Inflammatory macrophage treated with lipopolysaccharide for 4 hours (primary cell): ENCODE measurements at regions not wholly inside any gene's neighbourhood (a gene's known extent, or its start where the extent isn't known, plus 50 kb on each side); places are given as distances from the start of the nearest gene placed in this dataset.
"Not testable (repeated sequence)": the region's sequence is repeated elsewhere in the genome, so short reads cannot be mapped to it uniquely, and the experiment has no call there.

Experiments
- DNase-seq: peaks from one replicate; pipeline ENCODE4 v3.0.0-alpha.2; 2020

DNA sequence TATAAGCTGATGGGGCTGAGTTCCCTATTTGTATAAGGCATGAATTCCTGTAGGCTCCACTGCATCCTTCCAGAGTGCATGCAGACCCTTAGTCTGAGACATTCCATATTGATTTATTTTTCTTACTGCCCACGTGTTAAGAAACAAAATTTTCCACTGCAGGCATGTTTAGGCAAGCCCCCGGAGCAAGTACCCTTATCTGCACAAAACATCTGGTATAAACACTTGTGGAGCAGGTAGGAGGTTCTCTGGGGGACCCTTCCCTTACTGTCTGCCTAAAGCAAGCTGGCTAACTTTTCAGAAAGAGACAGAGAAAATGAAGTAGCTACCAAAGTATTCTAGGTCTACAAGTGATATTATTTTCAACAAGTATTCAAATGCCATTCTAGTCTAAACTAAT, 571.0 kb upstream of the TPTE start:
- DNase-seq: not testable (repeated sequence)

DNA sequence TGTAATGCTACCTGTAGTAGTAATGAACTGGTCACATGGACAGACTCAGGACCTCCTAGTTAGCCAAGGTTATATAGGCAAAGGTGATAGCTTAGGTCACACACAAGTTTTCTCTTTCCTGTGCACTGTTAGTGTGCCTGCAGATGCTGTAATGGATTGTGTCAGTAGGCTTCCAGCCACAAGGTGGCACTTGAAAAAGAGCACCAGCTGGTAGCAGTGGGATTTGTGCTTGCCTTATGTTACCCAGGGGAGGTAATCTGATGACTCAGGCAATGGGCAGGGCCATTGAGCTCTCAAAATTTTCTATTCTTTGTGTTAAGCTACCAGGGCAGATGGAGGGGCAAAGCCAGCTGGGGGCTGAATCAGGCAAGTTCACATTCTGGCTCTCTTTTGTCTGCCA, 562.6 kb upstream of the TPTE start:
- not testable (repeated sequence) for DNase-seq

DNA sequence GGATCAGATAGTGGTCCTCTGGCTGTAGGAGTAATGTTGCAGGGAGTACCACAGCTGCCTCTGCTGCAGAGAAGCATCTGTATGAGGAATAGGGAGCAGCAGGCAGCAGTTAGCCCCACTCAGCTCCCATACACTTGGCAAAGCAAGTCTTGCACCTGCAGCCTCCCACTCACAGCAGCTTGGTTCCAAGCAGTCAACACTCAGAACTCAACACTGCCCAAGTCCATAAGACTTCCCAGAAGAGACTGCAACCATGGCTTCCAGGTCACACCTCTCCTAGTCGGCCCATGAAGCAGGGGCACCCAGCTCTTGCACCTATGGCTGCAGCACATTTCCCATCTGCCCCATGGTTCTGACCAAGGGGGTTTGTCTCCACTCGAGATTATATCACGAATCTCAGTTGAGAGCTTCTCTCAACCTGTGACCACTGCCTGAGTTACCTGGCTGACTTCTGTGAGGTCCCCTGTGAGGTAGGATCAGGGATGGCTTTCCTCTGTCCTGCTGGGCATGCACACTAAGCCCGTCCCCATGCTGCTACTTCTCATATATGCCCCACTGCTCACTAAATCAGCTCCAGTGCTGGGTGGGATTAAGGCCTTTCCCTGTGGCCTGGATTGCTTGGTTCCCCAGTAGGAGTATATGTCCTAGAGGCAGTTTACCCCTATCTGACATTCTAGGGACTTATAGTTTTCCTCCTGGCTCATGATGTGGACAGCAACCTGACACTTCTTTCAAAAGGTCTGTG, 562.0 kb upstream of the TPTE start:
- not testable (repeated sequence) for DNase-seq

DNA sequence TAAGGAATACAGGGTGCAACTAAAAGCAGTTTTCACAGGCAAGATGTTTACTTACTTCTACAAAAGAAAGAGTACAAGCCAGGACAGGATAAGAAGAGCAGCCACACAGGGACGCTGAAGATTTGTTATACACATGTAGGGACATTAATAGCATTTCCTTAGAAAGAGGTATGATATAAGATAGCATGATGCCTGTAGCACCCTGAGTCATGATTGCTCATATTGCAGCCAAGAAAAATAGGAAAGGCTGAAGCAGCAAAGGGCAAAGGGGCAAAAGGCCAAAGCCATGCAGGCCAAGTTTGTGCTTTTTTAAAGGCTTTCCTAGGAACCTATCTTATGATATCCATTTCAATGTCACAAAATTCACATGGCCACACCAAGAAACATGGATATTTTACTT, 552.0 kb upstream of the TPTE start:
- not testable (repeated sequence) for DNase-seq

DNA sequence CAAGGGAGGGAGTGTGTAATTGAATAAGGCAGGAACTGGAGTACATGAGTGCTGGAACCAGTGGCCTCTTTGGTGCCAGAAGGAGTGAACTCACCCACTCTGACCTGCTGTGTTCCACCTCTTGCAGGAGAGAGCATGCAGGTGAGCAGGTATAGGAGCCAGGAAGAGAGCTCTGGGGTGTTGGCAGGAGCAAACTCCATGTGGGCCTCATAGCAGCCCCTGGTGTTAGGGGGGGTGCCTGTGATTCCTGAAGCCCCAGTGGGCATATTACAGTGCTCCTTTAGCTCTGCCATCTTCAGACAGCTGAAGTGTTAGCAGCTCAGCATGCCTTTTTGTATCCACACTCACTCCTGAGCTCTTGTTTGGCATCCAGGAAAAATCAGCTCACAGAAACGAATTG, 549.4 kb upstream of the TPTE start:
- not testable (repeated sequence) for DNase-seq

DNA sequence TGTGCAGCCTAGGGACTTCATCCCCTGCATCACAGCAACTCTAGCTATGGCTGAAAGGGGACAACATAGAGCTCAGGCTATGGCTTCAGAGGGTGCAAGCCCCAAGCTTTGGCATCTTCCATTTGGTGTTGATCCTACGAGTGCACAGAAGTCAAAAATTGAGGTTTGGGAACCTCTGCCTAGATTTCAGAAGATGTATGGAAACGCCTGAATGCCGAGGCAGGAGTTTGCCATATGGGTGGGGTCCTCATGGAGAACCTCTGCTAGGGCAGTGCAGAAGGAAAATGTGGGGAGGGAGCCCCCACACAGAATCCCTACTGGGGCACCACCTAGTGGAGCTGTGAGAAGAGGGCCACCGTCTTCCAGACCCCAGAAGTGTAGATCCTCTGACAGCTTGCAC, 543.0 kb upstream of the TPTE start:
- not testable (repeated sequence) for DNase-seq

DNA sequence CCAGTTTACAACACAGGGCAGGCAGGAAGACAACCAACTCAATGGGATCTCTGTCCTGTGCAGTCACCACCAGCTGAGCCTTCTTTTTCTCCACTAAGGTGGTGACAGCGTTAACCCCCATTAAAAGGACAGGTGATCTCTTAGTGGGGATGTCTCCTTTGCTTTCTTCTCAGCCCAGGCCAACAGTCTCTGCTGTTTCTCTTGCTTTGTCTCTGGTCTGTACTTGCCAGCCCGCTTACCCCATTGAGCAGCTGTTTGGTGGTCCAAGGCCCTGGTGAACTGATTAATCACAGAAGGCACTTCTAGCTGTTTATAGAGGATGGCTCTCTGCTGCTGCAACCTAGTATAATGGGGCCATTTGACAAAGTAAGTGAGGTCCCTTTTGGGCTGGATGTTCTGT, 523.9 kb upstream of the TPTE start:
- DNase-seq: not testable (repeated sequence)

DNA sequence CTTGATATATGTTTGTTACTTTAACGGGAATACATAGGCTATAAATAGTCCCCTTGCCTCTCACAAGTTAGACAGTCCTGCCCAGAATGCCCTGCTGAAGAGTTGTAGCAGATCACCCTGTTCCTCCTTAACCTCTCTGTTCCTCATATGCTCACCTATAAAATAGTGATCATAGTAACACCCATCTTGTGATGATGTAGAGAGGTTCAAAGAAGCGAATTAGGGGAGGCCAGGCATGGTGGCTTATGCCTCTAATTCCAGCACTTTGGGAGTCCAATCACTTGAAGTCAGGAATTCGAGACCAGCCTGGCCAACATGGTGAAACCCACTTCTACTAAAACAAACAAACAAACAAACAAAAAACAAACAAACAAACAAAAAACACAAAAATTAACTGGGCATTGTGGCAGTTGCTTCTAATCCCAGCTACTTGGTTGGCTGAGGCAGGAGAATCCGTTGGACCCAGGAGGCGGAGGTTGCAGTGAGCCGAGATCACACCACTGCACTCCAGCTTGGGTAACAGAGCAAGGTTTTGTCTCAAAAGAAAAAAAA, 518.5 kb upstream of the TPTE start:
- DNase-seq: not testable (repeated sequence)

DNA sequence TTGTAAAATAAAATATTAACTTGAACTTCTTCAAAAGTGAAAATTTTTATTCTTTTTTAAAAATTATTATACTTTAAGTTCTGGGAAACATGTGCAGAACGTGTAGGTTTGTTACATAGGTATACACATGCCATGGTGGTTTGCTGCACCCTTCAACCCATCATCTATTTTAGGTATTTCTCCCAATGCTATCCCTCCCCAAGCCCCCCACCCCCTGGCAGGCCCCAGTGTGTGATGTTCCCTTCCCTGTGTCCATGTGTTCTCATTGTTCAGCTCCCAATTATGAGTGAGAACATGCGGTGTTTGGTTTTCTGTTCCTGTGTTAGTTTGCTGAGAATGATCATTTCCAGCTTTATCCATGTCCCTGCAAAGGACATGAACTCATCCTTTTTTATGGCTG, 515.6 kb upstream of the TPTE start:
- not testable (repeated sequence) for DNase-seq

DNA sequence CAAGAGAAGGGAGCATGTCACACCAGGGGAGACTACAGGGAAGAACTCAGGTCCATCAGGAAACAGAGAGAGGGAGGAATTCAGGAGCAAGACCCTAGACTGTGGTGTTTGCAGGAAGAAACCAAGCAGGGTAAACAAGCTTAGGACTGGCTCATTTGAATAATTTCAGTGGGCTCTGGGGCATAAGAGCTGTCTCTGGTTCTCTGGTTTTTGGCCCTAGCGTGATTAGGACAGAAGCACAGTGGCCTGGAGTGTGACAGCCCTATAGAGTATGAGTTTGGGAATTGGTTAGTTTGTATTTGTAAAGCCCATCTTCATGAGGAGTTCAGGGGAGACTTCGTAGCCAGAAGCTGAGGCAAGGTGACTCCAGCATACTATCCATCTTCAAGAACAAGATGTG, 504.4 kb upstream of the TPTE start:
- not testable (repeated sequence) for DNase-seq

DNA sequence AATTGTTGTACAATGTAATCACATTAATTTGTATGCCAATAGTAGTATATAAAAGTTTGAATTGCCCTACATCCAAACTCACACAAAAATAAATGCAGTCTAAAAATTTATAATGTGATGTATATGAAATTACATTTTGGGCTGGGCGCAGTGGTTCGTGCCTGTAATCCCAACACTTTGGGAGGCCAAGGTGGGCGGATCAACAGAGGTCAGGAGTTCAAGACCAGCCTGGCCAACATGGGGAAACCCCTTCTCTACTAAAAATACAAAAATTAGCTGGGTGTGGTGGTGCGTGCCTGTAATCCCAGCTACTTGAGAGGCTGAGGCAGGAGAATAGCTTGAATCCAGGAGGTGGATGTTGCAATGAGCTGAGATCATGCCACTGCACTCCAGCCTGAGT, 503.6 kb upstream of the TPTE start:
- not testable (repeated sequence) for DNase-seq

DNA sequence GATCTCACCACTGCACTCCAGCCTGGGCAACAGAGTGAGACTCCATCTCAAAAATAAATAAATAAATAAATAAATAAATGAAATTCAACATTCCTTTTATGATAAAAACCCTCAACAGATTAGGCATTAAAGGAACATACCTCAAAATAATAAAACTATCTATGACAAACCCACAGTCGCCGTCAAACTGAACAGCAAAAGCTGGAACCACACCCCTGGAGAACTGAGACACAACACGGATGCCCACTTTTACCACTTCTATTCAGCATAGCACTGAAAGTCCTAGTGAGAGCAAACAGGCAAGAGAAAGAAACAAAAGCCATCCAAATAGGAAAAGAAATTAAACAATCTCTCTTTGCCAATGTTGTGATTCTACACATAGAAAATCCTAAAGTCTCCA, 499.9 kb upstream of the TPTE start:
- not testable (repeated sequence) for DNase-seq

DNA sequence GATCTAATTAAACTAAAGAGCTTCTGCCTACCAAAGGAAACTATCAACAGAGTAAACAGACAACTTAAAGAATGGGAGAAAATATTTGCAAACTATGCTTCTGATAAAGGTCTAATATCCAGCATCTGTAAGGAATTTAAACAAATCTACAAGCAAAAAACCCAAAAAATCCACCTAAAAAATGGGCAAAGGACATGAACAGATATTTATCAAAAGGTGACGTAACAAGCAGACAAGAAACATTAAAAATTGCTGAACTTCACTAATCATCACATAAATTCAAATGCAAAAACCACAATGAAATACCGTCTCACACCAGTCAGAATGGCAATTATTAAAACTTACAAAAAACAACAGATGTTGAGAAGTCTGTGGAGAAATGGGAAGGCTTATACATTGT, 498.6 kb upstream of the TPTE start:
- not testable (repeated sequence) for DNase-seq
